ENCODE measurements at regions not wholly inside any gene's neighbourhood (a gene's known extent, or its start where the extent isn't known, plus 50 kb on each side); places are given as distances from the start of the nearest gene placed in this dataset.

DNA sequence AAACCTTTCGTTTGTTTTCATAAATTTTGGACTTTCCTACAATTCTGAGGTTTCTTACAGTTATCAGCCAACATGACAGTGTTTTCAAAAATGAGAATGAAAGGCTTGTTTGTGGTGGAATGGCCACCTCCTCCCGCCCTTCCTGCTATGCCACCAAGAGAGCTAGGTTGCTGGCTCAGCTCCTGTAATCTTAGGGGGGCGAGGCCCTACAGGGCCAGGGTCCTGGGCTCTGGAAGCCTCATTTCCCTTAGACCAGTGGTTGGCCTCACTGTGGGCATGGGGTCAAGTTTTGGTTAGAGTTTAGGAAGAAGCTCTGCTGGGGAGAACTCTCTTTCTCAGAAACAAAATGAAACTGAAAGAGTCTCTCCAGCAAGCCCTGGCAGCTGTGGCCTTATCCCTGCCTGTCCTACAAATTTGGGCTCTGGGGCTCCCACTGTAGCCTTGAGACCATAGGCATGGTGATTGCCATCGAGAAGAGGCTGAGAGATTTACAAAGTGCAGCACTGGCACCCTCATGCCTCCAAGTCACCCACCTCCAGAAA lies 66.2 kb downstream of the IRX1 start:
- TF ChIP-seq CEBPB (IDR thresholded peaks at IDR 0.05), result no peak
- TF ChIP-seq, protein P1, sequence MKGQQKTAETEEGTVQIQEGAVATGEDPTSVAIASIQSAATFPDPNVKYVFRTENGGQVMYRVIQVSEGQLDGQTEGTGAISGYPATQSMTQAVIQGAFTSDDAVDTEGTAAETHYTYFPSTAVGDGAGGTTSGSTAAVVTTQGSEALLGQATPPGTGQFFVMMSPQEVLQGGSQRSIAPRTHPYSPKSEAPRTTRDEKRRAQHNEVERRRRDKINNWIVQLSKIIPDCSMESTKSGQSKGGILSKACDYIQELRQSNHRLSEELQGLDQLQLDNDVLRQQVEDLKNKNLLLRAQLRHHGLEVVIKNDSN (IDR thresholded peaks at IDR 0.05), result no peak
- TF ChIP-seq YY1 (IDR thresholded peaks at IDR 0.05; ENCODE audit: low read depth), result no peak
- no peak for TF ChIP-seq ZBTB7A (IDR thresholded peaks at IDR 0.05; ENCODE audit: low read depth)
- TF ChIP-seq CREB1 (IDR thresholded peaks at IDR 0.05; ENCODE audit: low read depth), result no peak
- TF ChIP-seq EP300 (IDR thresholded peaks at IDR 0.05; ENCODE audit: borderline replicate concordance), result no peak

DNA sequence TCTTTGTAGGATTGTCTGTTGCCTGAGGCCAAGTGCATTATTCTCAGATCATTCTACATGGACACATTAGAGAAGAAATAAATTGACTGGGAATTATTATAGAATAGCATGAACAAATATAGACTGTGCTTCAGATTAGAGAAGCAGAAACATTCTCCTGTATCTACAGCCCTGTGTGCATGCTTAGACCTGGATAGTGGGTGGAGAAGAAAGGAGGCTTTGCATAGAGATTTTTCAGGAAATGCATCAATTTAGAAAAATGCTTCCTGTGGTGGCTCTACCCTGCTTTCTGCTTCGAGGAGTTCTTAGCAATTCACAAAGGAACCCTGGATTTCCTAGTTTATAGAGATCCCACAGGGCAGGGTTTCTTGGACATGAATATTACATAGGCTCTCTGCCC lies 66.7 kb downstream of the IRX1 start:
- TF ChIP-seq TCF12 (IDR thresholded peaks at IDR 0.05; ENCODE audit: low read depth) (no peak), YY1 (IDR thresholded peaks at IDR 0.05; ENCODE audit: low read depth) (no peak), RAD21 (IDR thresholded peaks at IDR 0.05; ENCODE audit: low read depth) (no peak), EGR1 (IDR thresholded peaks at IDR 0.05) (no peak)
- TF ChIP-seq, protein P1 (IDR thresholded peaks at IDR 0.05), result no peak

DNA sequence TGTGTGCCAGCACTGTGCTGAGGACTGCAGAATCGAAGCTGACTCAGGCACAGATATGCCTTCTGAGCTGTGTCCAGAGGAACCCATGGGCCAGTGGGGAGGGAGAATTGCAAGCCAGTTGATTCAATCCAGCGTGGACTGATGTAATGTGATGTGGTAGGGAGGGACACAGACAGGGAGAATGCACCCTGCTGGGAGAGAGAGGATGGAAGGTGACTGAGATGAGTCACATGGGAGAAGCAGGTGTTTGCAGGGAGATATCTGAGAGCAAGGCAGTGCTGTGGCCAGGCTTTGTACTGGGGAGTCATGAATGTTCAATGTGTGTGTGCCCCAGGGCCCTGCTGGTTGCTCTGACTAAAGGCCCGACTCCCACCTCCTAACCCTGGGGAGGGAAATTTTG lies 75.7 kb downstream of the IRX1 start:
- no peak for TF ChIP-seq RAD21 (IDR thresholded peaks at IDR 0.05; ENCODE audit: low read depth)
- TF ChIP-seq TCF12 (IDR thresholded peaks at IDR 0.05; ENCODE audit: low read depth), result no peak
- TF ChIP-seq, protein P2, sequence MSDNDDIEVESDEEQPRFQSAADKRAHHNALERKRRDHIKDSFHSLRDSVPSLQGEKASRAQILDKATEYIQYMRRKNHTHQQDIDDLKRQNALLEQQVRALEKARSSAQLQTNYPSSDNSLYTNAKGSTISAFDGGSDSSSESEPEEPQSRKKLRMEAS (IDR thresholded peaks at IDR 0.05), result no peak
- TF ChIP-seq TAF1 (IDR thresholded peaks at IDR 0.05; ENCODE audit: low read depth), result no peak

DNA sequence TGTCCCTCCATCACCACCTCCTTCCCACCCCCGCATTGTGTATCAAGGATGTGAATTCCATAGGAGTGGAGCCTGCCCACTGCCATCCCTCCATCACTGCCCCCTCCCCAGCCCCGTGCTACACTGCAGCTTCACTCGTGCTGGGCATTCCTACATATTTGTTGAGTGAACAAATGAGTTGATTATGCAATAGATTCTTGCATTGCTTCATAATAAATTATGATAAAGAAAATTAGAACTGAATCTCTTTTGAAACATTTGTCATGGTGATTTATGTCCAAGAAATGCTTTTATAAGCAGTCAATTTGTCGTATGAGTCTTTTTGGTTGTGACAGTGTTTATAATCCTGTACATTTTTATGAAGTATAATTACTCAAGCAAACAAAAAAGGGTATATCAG lies 83.2 kb downstream of the IRX1 start:
- no peak for TF ChIP-seq EGR1 (IDR thresholded peaks at IDR 0.05)
- TF ChIP-seq, protein P3, sequence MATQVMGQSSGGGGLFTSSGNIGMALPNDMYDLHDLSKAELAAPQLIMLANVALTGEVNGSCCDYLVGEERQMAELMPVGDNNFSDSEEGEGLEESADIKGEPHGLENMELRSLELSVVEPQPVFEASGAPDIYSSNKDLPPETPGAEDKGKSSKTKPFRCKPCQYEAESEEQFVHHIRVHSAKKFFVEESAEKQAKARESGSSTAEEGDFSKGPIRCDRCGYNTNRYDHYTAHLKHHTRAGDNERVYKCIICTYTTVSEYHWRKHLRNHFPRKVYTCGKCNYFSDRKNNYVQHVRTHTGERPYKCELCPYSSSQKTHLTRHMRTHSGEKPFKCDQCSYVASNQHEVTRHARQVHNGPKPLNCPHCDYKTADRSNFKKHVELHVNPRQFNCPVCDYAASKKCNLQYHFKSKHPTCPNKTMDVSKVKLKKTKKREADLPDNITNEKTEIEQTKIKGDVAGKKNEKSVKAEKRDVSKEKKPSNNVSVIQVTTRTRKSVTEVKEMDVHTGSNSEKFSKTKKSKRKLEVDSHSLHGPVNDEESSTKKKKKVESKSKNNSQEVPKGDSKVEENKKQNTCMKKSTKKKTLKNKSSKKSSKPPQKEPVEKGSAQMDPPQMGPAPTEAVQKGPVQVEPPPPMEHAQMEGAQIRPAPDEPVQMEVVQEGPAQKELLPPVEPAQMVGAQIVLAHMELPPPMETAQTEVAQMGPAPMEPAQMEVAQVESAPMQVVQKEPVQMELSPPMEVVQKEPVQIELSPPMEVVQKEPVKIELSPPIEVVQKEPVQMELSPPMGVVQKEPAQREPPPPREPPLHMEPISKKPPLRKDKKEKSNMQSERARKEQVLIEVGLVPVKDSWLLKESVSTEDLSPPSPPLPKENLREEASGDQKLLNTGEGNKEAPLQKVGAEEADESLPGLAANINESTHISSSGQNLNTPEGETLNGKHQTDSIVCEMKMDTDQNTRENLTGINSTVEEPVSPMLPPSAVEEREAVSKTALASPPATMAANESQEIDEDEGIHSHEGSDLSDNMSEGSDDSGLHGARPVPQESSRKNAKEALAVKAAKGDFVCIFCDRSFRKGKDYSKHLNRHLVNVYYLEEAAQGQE (IDR thresholded peaks at IDR 0.05; ENCODE audit: low read depth), result no peak
- TF ChIP-seq, protein P1 (IDR thresholded peaks at IDR 0.05), result no peak
- TF ChIP-seq, protein P2 (IDR thresholded peaks at IDR 0.05), result no peak
- no peak for TF ChIP-seq RAD21 (IDR thresholded peaks at IDR 0.05; ENCODE audit: low read depth)
- TF ChIP-seq ZBTB7A (IDR thresholded peaks at IDR 0.05; ENCODE audit: low read depth), result no peak
- no peak for TF ChIP-seq FOXM1 (IDR thresholded peaks at IDR 0.05; ENCODE audit: borderline replicate concordance, low read depth)
- TF ChIP-seq CEBPB (IDR thresholded peaks at IDR 0.05), result no peak
- no peak for TF ChIP-seq CREB1 (IDR thresholded peaks at IDR 0.05; ENCODE audit: low read depth)
- TF ChIP-seq TEAD4 (IDR thresholded peaks at IDR 0.05), result no peak
- no peak for TF ChIP-seq TCF12 (IDR thresholded peaks at IDR 0.05; ENCODE audit: low read depth)
- no peak for TF ChIP-seq YY1 (IDR thresholded peaks at IDR 0.05; ENCODE audit: low read depth)
- no peak for TF ChIP-seq NFIC (IDR thresholded peaks at IDR 0.05)
- no peak for TF ChIP-seq EP300 (IDR thresholded peaks at IDR 0.05; ENCODE audit: borderline replicate concordance)
- TF ChIP-seq TAF1 (IDR thresholded peaks at IDR 0.05; ENCODE audit: low read depth), result no peak

DNA sequence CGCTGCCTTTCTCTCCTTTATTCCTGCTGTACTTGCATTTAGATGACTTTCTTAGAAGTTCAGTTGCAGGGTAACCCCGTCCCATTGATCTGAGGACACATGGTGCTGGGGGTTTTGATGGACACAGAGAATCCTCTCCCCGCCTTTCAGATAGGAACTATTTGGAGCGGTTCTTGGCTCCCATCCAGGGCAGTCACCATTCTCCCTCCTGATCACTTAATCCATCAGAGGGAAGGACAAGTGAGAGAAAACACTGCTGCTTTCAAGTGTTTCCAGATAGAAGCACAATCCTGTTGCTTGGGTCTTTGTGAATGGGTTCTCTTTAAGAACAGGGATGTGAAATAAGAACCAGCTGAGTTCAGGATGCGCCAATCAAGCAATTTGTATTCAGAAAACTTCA lies 85.2 kb downstream of the IRX1 start:
- TF ChIP-seq FOXM1 (IDR thresholded peaks at IDR 0.05; ENCODE audit: borderline replicate concordance, low read depth) (no peak), RAD21 (IDR thresholded peaks at IDR 0.05; ENCODE audit: low read depth) (no peak), CEBPB (IDR thresholded peaks at IDR 0.05) (no peak), ZBTB7A (IDR thresholded peaks at IDR 0.05; ENCODE audit: low read depth) (no peak)

DNA sequence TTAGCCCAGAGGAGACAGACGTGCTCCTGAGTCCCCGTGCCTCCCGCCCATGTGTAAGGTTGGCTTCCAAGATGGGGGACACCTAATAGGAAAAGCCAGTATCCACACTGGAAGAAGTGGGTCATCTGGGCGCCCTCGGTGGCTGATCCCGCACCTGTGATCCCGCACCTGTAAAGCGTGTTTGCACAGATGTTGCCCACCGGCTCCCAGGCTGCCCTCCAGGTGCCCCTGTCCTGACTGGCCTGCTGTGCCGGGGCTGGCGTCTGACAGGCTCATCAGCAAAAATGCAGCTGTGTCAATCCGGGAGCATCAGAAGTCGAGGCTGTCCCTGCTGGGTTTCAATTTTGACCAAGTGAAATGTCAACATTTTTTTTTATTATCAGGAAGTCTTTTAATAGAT lies 88.5 kb downstream of the IRX1 start:
- TF ChIP-seq TCF12 (IDR thresholded peaks at IDR 0.05; ENCODE audit: low read depth) (no peak), NFIC (IDR thresholded peaks at IDR 0.05) (no peak), EP300 (IDR thresholded peaks at IDR 0.05; ENCODE audit: borderline replicate concordance) (no peak)

DNA sequence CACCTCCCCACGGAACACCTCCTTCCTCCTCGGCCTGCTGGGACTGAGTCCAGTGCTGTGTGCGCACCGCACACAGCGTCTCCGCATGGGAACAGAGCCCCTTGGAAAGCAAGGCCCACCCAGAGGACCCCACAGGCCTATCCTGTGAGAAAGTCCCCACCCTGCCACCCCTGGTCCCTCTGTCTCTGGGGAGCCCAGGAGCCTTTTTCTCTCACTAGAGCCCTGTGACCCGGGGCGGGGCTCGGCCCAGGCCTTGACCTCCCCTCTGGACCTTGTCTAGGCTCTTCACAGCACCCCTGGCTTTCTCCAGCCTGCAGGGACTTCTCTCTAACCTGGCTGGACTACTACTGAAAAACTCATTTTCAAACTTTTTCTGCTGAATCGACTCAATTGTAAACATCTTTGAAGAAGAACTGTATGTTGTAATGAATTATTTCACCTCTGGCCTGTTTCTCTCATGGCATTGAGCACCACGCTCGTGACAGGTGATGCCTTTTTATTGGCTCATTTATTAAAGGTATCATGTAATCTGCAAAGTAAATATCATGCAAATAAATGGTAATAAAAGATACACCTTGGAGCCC lies 89.2 kb downstream of the IRX1 start:
- TF ChIP-seq, protein P2 (IDR thresholded peaks at IDR 0.05), result no peak
- TF ChIP-seq ZBTB7A (IDR thresholded peaks at IDR 0.05; ENCODE audit: low read depth), result no peak
- no peak for TF ChIP-seq TCF12 (IDR thresholded peaks at IDR 0.05; ENCODE audit: low read depth)

DNA sequence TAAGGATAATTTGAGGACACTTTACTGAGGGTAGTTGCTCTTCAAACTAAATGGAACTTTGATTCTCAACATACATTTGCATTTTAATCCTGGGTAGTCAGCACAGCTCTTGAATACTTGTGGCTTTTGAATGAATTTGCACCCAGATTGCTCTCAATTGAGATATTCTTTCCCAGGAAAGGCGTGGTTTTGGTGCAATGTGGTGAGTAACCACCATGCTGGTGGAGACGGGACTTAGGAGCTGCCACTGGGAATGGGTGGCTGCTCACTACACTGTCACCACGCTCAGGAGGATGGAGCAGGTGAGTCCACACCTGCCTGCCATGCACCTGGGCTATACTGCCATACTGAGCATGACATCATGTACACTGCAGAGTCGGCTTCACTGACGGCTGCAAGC lies 99.2 kb downstream of the IRX1 start:
- TF ChIP-seq EGR1 (IDR thresholded peaks at IDR 0.05) (no peak), NFIC (IDR thresholded peaks at IDR 0.05) (no peak)
- TF ChIP-seq, protein P1 (IDR thresholded peaks at IDR 0.05), result no peak

Measured in Ishikawa (cell line).